PFSK-1 (cell line): ENCODE measurements at regions not wholly inside any gene's neighbourhood (a gene's known extent, or its start where the extent isn't known, plus 50 kb on each side); places are given as distances from the start of the nearest gene placed in this dataset.

Experiments
- FOXP2 ChIP-seq: optimal IDR thresholded peaks from 2 replicates; pipeline ENCODE3; 2011; ENCODE audit warnings: borderline replicate concordance, control low read depth, inconsistent platforms; ENCODE audit not compliant: insufficient read depth; ENCODE audit errors: extremely low read length, extremely low read depth
- POLR2AphosphoS5 ChIP-seq: IDR thresholded peaks from 2 replicates; pipeline ENCODE4 v1.6.1; 2012; ENCODE audit warnings: low read depth, mild to moderate bottlenecking, control low read depth, low read length, moderate library complexity
- REST ChIP-seq, 2 experiments: IDR thresholded peaks; 2 replicates each; pipeline versions ENCODE4 v1.6.1 to v1.8.0; 2011 to 2012; ENCODE audit warnings: low read depth in 2 of 2, low read length in 2 of 2, control low read depth in 1 of 2, inconsistent platforms in 1 of 2, mild to moderate bottlenecking in 1 of 2, moderate library complexity in 1 of 2; ENCODE audit not compliant: insufficient read depth in 1 of 2
- SIN3A ChIP-seq: IDR thresholded peaks from 2 replicates; pipeline ENCODE4 v1.6.1; 2012; ENCODE audit warnings: mild to moderate bottlenecking, low read length, moderate library complexity, borderline replicate concordance; ENCODE audit not compliant: insufficient read depth
- TAF1 ChIP-seq: IDR thresholded peaks from 2 replicates; pipeline ENCODE4 v1.6.1; 2012; ENCODE audit warnings: low read length, control low read depth, borderline replicate concordance; ENCODE audit not compliant: insufficient read depth

DNA sequence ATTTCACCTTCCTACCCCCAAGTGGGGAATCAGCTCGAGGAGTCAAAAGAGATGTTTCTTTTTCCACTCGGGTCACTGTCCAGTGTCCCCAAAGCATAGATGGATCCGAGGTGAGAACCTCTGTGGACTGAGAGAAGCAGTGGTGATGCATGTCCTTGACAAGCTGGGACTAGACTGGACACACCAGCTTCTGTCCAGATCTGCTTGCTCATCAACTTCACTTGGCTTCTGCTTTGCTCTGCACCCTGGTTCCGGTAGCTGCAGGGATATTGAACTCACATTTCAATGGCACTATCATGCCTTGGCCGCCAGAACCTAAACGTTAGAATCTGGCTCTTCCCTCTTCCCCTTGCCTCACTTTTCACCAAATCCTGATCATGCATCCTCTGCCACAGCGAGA is 50.3 kb upstream of the CXCL12 start:
- TF ChIP-seq SIN3A (no peak), POLR2AphosphoS5 (no peak), FOXP2 (no peak), TAF1 (no peak), REST (IDR thresholded peaks at IDR 0.05; ENCODE audit: insufficient read depth in 1 of 2, low read depth in 2 of 2, low read length in 2 of 2) (no peak)

GRCh38 chr10:44436240-44436639 is 51.3 kb upstream of the CXCL12 start:
- TF ChIP-seq REST (IDR thresholded peaks at IDR 0.05; ENCODE audit: insufficient read depth in 1 of 2, low read depth in 2 of 2, low read length in 2 of 2): no peak
- TF ChIP-seq FOXP2: no peak
- no peak for TF ChIP-seq POLR2AphosphoS5
- TF ChIP-seq SIN3A: no peak
- TF ChIP-seq TAF1: no peak

DNA sequence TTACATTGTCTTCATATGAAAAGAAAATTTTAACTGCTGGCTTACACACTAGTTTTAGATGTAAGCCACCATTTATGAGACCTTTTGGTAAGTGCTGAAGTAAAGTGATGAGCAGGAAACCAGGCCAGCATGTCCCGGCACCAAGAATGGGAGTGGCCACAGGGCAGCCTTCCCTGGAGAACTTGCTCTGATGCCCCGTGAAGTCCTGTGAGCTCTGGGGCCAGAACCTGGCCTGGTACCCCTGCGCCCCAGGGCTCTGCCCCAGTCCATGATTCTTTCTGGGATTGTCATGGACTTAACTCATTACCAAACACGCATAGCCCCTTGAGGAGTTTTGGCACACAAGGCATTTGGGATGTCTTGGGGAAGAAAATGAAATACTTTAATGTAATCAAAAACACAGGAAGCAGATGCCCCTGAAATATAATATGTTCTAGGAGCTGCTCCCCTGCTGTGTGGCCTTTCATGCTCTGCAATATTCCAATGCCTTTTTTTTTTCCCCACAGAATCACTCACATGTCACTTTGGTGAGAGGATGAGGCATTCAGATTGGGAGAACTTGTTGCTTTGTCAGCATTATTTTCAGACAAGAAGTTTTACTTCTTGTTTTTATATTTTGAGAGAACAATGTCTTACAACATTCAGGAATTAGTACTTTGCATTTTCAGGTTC is 53.1 kb upstream of the CXCL12 start:
- no peak for TF ChIP-seq FOXP2
- no peak for TF ChIP-seq POLR2AphosphoS5
- no peak for TF ChIP-seq SIN3A
- no peak for TF ChIP-seq TAF1
- TF ChIP-seq REST (IDR thresholded peaks at IDR 0.05; ENCODE audit: insufficient read depth in 1 of 2, low read depth in 2 of 2, low read length in 2 of 2): no peak

DNA sequence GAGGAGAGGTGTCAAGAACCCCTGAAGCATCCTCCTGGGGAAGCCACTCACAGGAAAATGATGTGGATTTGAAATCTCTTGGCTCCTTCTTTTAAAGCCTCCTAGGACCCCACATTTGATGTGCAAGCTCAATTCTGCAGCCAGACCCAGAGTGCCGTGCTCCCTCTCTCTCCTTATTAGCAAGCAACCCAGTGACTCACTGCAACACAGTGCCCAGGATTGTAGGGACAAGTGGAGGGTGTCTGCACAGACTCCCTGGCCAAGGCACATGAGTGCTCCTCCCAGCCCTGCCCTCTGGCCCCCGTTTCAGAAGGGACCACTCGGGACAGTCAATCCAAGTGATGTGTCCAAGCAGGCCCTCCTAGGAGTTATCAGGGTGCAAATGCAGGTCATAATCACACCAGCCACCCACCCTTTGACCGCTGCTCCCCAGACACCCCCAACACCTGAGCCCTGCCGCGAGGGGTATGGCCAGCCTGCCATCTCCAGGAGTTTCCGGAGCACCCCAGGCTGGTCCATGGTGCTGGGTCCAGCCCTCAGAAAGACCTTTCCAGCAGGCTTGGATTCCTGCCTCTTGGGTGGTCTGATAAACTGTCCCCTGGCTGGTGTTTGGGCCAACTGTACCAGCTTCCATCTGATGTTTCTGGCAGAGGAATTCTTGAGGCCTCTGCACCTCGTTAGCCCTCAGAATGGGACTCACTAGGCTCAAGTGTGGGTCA is 54.5 kb upstream of the CXCL12 start:
- TF ChIP-seq SIN3A (no peak), FOXP2 (no peak), POLR2AphosphoS5 (no peak), REST (IDR thresholded peaks at IDR 0.05; ENCODE audit: insufficient read depth in 1 of 2, low read depth in 2 of 2, low read length in 2 of 2) (no peak), TAF1 (no peak)

DNA sequence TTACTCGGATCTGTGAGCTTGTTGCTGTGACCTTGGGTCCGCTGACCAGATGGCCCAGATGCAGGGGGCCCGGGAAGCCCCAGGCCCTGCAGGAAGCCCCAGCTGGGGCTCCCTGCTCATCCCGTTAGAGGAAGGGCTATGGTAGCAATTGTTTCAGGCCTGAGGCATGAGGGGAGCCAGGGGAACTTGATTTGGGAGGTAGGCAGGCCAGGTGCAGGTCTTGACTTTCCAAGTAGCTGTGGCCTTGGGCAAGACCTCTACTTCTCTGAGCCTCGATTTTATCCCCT is 55.0 kb upstream of the CXCL12 start:
- TF ChIP-seq FOXP2 (no peak), REST (IDR thresholded peaks at IDR 0.05; ENCODE audit: insufficient read depth in 1 of 2, low read depth in 2 of 2, low read length in 2 of 2) (no peak), SIN3A (no peak), POLR2AphosphoS5 (no peak), TAF1 (no peak)
